ENCODE measurements at regions not wholly inside any gene's neighbourhood (a gene's known extent, or its start where the extent isn't known, plus 50 kb on each side); places are given as distances from the start of the nearest gene placed in this dataset.

- in situ Hi-C loops (cut with HindIII; ENCODE audit: low sequenced_read_pairs): no loop called here
- no peak overlapping the region for H3K4me3 ChIP-seq (ENCODE audit: low read depth, low read length)
- DNase-seq (ENCODE audit: low read depth, low spot score): no peak
- no peak for TF ChIP-seq CTCF (IDR thresholded peaks at IDR 0.05; ENCODE audit: low read depth, low read length)
These were observed 96.0 kb upstream of the LEF1 start for GRCh38 chr4:108264693-108265092.

GRCh38 chr4:108263057-108263456 lies 94.3 kb upstream of the LEF1 start:
- no peak overlapping the region for H3K4me3 ChIP-seq (ENCODE audit: low read depth, low read length)
- no peak for TF ChIP-seq CTCF (IDR thresholded peaks at IDR 0.05; ENCODE audit: low read depth, low read length)
- no peak for DNase-seq (ENCODE audit: low read depth, low spot score)
- in situ Hi-C loops (cut with HindIII; ENCODE audit: low sequenced_read_pairs): no loop called here

GRCh38 chr4:108261026-108261425 lies 92.3 kb upstream of the LEF1 start:
- in situ Hi-C loops (cut with HindIII; ENCODE audit: low sequenced_read_pairs): no loop called here
- no peak for DNase-seq (ENCODE audit: low read depth, low spot score)
- no peak overlapping the region for H3K4me3 ChIP-seq (ENCODE audit: low read depth, low read length)
- no peak for TF ChIP-seq CTCF (IDR thresholded peaks at IDR 0.05; ENCODE audit: low read depth, low read length)

- no peak overlapping the region for H3K4me3 ChIP-seq (ENCODE audit: low read depth, low read length)
- in situ Hi-C loops (cut with HindIII; ENCODE audit: low sequenced_read_pairs): no loop called here
- no peak for TF ChIP-seq CTCF (IDR thresholded peaks at IDR 0.05; ENCODE audit: low read depth, low read length)
- DNase-seq (ENCODE audit: low read depth, low spot score): no peak
These were observed 87.8 kb upstream of the LEF1 start for GRCh38 chr4:108256538-108256937.

- no peak for DNase-seq (ENCODE audit: low read depth, low spot score)
- TF ChIP-seq CTCF (IDR thresholded peaks at IDR 0.05; ENCODE audit: low read depth, low read length): no peak
- in situ Hi-C loops (cut with HindIII; ENCODE audit: low sequenced_read_pairs): no loop called here
- H3K4me3 ChIP-seq (ENCODE audit: low read depth, low read length): no peak overlapping the region
These were observed 86.5 kb upstream of the LEF1 start for GRCh38 chr4:108255203-108255747.

- in situ Hi-C loops (cut with HindIII; ENCODE audit: low sequenced_read_pairs): no loop called here
- no peak for TF ChIP-seq CTCF (IDR thresholded peaks at IDR 0.05; ENCODE audit: low read depth, low read length)
- H3K4me3 ChIP-seq (ENCODE audit: low read depth, low read length): no peak overlapping the region
- no peak for DNase-seq (ENCODE audit: low read depth, low spot score)
These were observed 80.7 kb upstream of the LEF1 start for GRCh38 chr4:108249397-108249796.
